ENCODE measurements at regions not wholly inside any gene's neighbourhood (a gene's known extent, or its start where the extent isn't known, plus 50 kb on each side); places are given as distances from the start of the nearest gene placed in this dataset.

- Histone ChIP-seq H3K27ac (no peak overlapping the region), H3K27me3 (no peaks in the 10 kb centered on the region), H3K9me3 (no peaks in the 10 kb centered on the region), H3K4me1 (peaks cover 5% of the 10 kb centered on the region), H3K4me3 (no peak overlapping the region), H3K36me3 (no peaks in the 10 kb centered on the region)
- TF ChIP-seq CTCF (IDR thresholded peaks at IDR 0.05) = no peak
- no peak for DNase-seq
- intact Hi-C loops (cut with DNase I) = no loop called here
- ATAC-seq = no peak
These were observed 244.2 kb downstream of the KCNS3 start for GRCh38 chr2:18122544-18123210.

GRCh38 chr2:18119883-18120282, 241.4 kb downstream of the KCNS3 start:
- DNase-seq = no peak
- Histone ChIP-seq H3K36me3 (no peaks in the 10 kb centered on the region), H3K27ac (no peak overlapping the region), H3K9me3 (no peaks in the 10 kb centered on the region), H3K4me3 (no peak overlapping the region), H3K27me3 (no peaks in the 10 kb centered on the region), H3K4me1 (peaks cover 5% of the 10 kb centered on the region)
- no peak for TF ChIP-seq CTCF (IDR thresholded peaks at IDR 0.05)
- intact Hi-C loops (cut with DNase I) = no loop called here
- ATAC-seq = no peak

- H3K4me1 ChIP-seq = peaks cover 5% of the 10 kb centered on the region
- H3K9me3 ChIP-seq = no peaks in the 10 kb centered on the region
- H3K4me3 ChIP-seq = no peak overlapping the region
- no peaks in the 10 kb centered on the region for H3K36me3 ChIP-seq
- H3K27ac ChIP-seq = no peak overlapping the region
- no peak for TF ChIP-seq CTCF (IDR thresholded peaks at IDR 0.05)
- no peaks in the 10 kb centered on the region for H3K27me3 ChIP-seq
- no peak for ATAC-seq
- DNase-seq = no peak
- intact Hi-C loops (cut with DNase I) = no loop called here
These were observed 240.2 kb downstream of the KCNS3 start for GRCh38 chr2:18118703-18119102.

GRCh38 chr2:18117592-18117991, 239.1 kb downstream of the KCNS3 start:
- H3K4me1 ChIP-seq = peaks cover 5% of the 10 kb centered on the region
- no peaks in the 10 kb centered on the region for H3K36me3 ChIP-seq
- intact Hi-C loops (cut with DNase I) = no loop called here
- no peak overlapping the region for H3K27ac ChIP-seq
- TF ChIP-seq CTCF (IDR thresholded peaks at IDR 0.05) = peak; percentile 57
- no peak overlapping the region for H3K4me3 ChIP-seq
- no peaks in the 10 kb centered on the region for H3K27me3 ChIP-seq
- ATAC-seq (peak; percentile 90), DNase-seq (no peak)
- no peaks in the 10 kb centered on the region for H3K9me3 ChIP-seq

- H3K36me3 ChIP-seq = no peaks in the 10 kb centered on the region
- no peak overlapping the region for H3K27ac ChIP-seq
- intact Hi-C loops (cut with DNase I) = no loop called here
- DNase-seq (no peak), ATAC-seq (no peak)
- no peaks in the 10 kb centered on the region for H3K27me3 ChIP-seq
- H3K4me3 ChIP-seq = no peak overlapping the region
- no peaks in the 10 kb centered on the region for H3K9me3 ChIP-seq
- no peak for TF ChIP-seq CTCF (IDR thresholded peaks at IDR 0.05)
- H3K4me1 ChIP-seq = peaks cover 3% of the 10 kb centered on the region
These were observed 231.8 kb downstream of the KCNS3 start for GRCh38 chr2:18110222-18110621.

GRCh38 chr2:18106841-18107240, 228.4 kb downstream of the KCNS3 start:
- no peak for ATAC-seq
- no peak for DNase-seq
- no peak overlapping the region for H3K4me3 ChIP-seq
- no peak for TF ChIP-seq CTCF (IDR thresholded peaks at IDR 0.05)
- H3K27me3 ChIP-seq = no peaks in the 10 kb centered on the region
- no peaks in the 10 kb centered on the region for H3K36me3 ChIP-seq
- H3K9me3 ChIP-seq = no peaks in the 10 kb centered on the region
- intact Hi-C loops (cut with DNase I) = no loop called here
- H3K4me1 ChIP-seq = no peaks in the 10 kb centered on the region
- H3K27ac ChIP-seq = no peak overlapping the region
